Ovary (tissue), 3 donors: ENCODE measurements at regions not wholly inside any gene's neighbourhood (a gene's known extent, or its start where the extent isn't known, plus 50 kb on each side); places are given as distances from the start of the nearest gene placed in this dataset.

ENCODE experiments used
- CTCF ChIP-seq, 3 donors: fragments of 450-650 bp in 2 of 3; fragments of 200-600 bp in 1 of 3; IDR thresholded peaks; one replicate each; pipeline versions ENCODE4 v1.5.1 to v1.8.0; 2016 to 2022; ENCODE audit warnings: antibody characterized with exemption in 3 of 3, mild to moderate bottlenecking in 1 of 3
- POLR2A ChIP-seq: fragments of 450-650 bp; IDR thresholded peaks from one replicate; pipeline ENCODE4 v1.6.1; 2017; ENCODE audit warnings: antibody characterized with exemption, mild to moderate bottlenecking, moderate library complexity
- donor health status: DM: no; HTN: no; CAD: no.

- TF ChIP-seq POLR2A: no peak
- no peak for TF ChIP-seq CTCF (IDR thresholded peaks at IDR 0.05)
These were observed 1020.4 kb downstream of the CBLN2 start for GRCh38 chr18:71523483-71524435.
